ENCODE measurements at regions not wholly inside any gene's neighbourhood (a gene's known extent, or its start where the extent isn't known, plus 50 kb on each side); places are given as distances from the start of the nearest gene placed in this dataset.

- no peak for DNase-seq
Measured at GRCh38 chr11:122165607-122166371, 49.8 kb upstream of the BLID start.
